HCT116 (cell line): ENCODE measurements at regions not wholly inside any gene's neighbourhood (a gene's known extent, or its start where the extent isn't known, plus 50 kb on each side); places are given as distances from the start of the nearest gene placed in this dataset.

Experiments
- ATAC-seq: fragments of 200-7000 bp; cut with Tn5 transposase; 2 replicates; pipeline ENCODE4 v1.9.1; 2020; ENCODE audit warnings: mild to moderate bottlenecking, moderate library complexity
- BruUV-seq: library from RNA; stranded (reverse); fragments of 400-500 nt; replicated peaks from 2 replicates; lab custom pipeline; 2021; lab: Mats Ljungman, UMichigan
- CTCF ChIA-PET: fragments of 300-600 bp; sonication (Branson Sonifier 250); formaldehyde crosslinking; loops from one replicate; lab custom pipeline; 2021; ENCODE audit warnings: antibody characterized with exemption; lab: Charles Lee
- POLR2A ChIA-PET: fragments of 300-600, 350-600 bp; sonication (Branson Sonifier 250); formaldehyde crosslinking; loops from one replicate; lab custom pipeline; 2021; ENCODE audit warnings: antibody characterized with exemption; lab: Charles Lee
- RAD21 ChIA-PET, 2 experiments: fragments of 300-600 bp; sonication (Branson Sonifier 250); formaldehyde crosslinking; loops; one replicate each; lab custom pipeline; 2023; ENCODE audit warnings: low total read pairs in 2 of 2; ENCODE audit not compliant: uncharacterized antibody in 2 of 2, unreplicated experiment in 2 of 2, low non-redundant PET in 1 of 2; lab: Charles Lee
- DNase-seq: peaks from one replicate; pipeline ENCODE4 v3.0.0-alpha.2; 2010; ENCODE audit warnings: low read depth, low spot score
- H2AFZ ChIP-seq: fragments of 200-600 bp; shearing (Covaris generic), sonication (generic); 2 replicates; pipeline ENCODE4 v1.6.1; 2017; ENCODE audit warnings: low read depth, mixed run types, mixed read lengths, antibody characterized with exemption, low read length; ENCODE audit not compliant: poor library complexity, severe bottlenecking
- H3K27ac ChIP-seq: 2 replicates; pipeline ENCODE4 v1.5.1; 2012; ENCODE audit warnings: low read depth, low read length
- H3K27me3 ChIP-seq: fragments of 200-600 bp; sonication (generic); 2 replicates; pipeline ENCODE4 v1.6.1; 2016; ENCODE audit warnings: mixed run types, low read length, mixed read lengths; ENCODE audit not compliant: insufficient read depth
- H3K36me3 ChIP-seq, 2 experiments: fragments of 200-500 bp in 1 of 2; fragments of 200-600 bp in 1 of 2; sonication (Bioruptor generic) in 1 of 2; sonication (generic) in 1 of 2; 2 replicates each; pipeline versions ENCODE4 v1.5.1 to v1.6.1; 2014 to 2016; ENCODE audit warnings: low read length in 2 of 2, inconsistent platforms in 1 of 2, mixed read lengths in 1 of 2, mixed run types in 1 of 2; ENCODE audit not compliant: insufficient read depth in 2 of 2, control insufficient read depth in 1 of 2
- H3K4me1 ChIP-seq, 2 experiments: fragments of 200-600 bp in 1 of 2; sonication (generic) in 1 of 2; 2 replicates each; pipeline versions ENCODE4 v1.5.1 to v1.6.1; 2012 to 2017; ENCODE audit warnings: low read length in 2 of 2, inconsistent platforms in 1 of 2, mild to moderate bottlenecking in 1 of 2, mixed read lengths in 1 of 2, mixed run types in 1 of 2, moderate library complexity in 1 of 2; ENCODE audit not compliant: insufficient read depth in 2 of 2, control insufficient read depth in 1 of 2
- H3K4me2 ChIP-seq: fragments of 200-600 bp; sonication (generic); 2 replicates; pipeline ENCODE4 v1.6.1; 2017; ENCODE audit warnings: mixed run types, low read length, mixed read lengths
- H3K4me3 ChIP-seq, 2 experiments: fragments of 200-600 bp in 1 of 2; sonication (generic) in 1 of 2; replicated peaks in 1 of 2; 2 replicates each; pipeline ENCODE4 v1.5.1; 2011 to 2016; ENCODE audit warnings: low read length in 2 of 2, control low read depth in 1 of 2, low read depth in 1 of 2, mild to moderate bottlenecking in 1 of 2, mixed read lengths in 1 of 2, mixed run types in 1 of 2
- H3K79me2 ChIP-seq: fragments of 200-600 bp; sonication (generic); 2 replicates; pipeline ENCODE4 v1.6.1; 2017; ENCODE audit warnings: mild to moderate bottlenecking, mixed run types, low read length, moderate library complexity, mixed read lengths; ENCODE audit not compliant: insufficient read depth
- H3K9ac ChIP-seq: fragments of 200-600 bp; sonication (generic); 2 replicates; pipeline ENCODE4 v1.6.1; 2016; ENCODE audit warnings: low read length, mixed read lengths
- H3K9me2 ChIP-seq: fragments of 200-600 bp; sonication (generic), shearing (Covaris generic); 2 replicates; pipeline ENCODE4 v1.6.1; 2017; ENCODE audit warnings: mixed run types, mild to moderate bottlenecking, moderate library complexity; ENCODE audit not compliant: insufficient read depth
- H3K9me3 ChIP-seq, 2 experiments: fragments of 200-500 bp in 1 of 2; fragments of 200-600 bp in 1 of 2; sonication (Bioruptor generic) in 1 of 2; sonication (generic) in 1 of 2; 2 replicates each; pipeline ENCODE4 v1.6.1; 2014 to 2017; ENCODE audit warnings: low read length in 2 of 2, mixed read lengths in 2 of 2, inconsistent platforms in 1 of 2, low read depth in 1 of 2, mild to moderate bottlenecking in 1 of 2, mixed run types in 1 of 2, moderate library complexity in 1 of 2; ENCODE audit not compliant: control insufficient read depth in 1 of 2, insufficient read depth in 1 of 2
- H4K20me1 ChIP-seq: fragments of 200-600 bp; sonication (generic), shearing (Covaris generic); 2 replicates; pipeline ENCODE4 v1.6.1; 2017; ENCODE audit warnings: mixed run types, mild to moderate bottlenecking, moderate library complexity; ENCODE audit not compliant: insufficient read depth
- ATF3 ChIP-seq: IDR thresholded peaks from 2 replicates; pipeline ENCODE4 v1.6.1; 2012
- CBX3 ChIP-seq: IDR thresholded peaks from 2 replicates; pipeline ENCODE4 v1.6.1; 2012; ENCODE audit warnings: low read depth
- CEBPB ChIP-seq: IDR thresholded peaks from 2 replicates; pipeline ENCODE4 v1.6.1; 2012; ENCODE audit warnings: low read depth
- EGR1 ChIP-seq: IDR thresholded peaks from 2 replicates; pipeline ENCODE4 v1.6.1; 2012; ENCODE audit warnings: low read depth
- ELF1 ChIP-seq: IDR thresholded peaks from 2 replicates; pipeline ENCODE4 v1.6.1; 2012; ENCODE audit warnings: low read depth, borderline replicate concordance
- EZH2 ChIP-seq: fragments of 200-600 bp; sonication (generic); IDR thresholded peaks from 2 replicates; pipeline ENCODE4 v1.6.1; 2017; ENCODE audit warnings: antibody characterized with exemption, mixed run types
- POLR2AphosphoS5 ChIP-seq: IDR thresholded peaks from 2 replicates; pipeline ENCODE4 v1.6.1; 2011; ENCODE audit warnings: mild to moderate bottlenecking, low read depth, low read length, moderate library complexity
- RAD21 ChIP-seq: IDR thresholded peaks from 2 replicates; pipeline ENCODE4 v1.6.1; 2012; ENCODE audit warnings: low read depth, mild to moderate bottlenecking
- SP1 ChIP-seq: IDR thresholded peaks from 2 replicates; pipeline ENCODE4 v1.6.1; 2012; ENCODE audit warnings: low read depth
- SRF ChIP-seq: IDR thresholded peaks from 2 replicates; pipeline ENCODE4 v1.6.1; 2012; ENCODE audit warnings: low read depth
- YY1 ChIP-seq: IDR thresholded peaks from 2 replicates; pipeline ENCODE4 v1.6.1; 2011; ENCODE audit warnings: low read length, low read depth, moderate library complexity, mild to moderate bottlenecking; ENCODE audit not compliant: insufficient replicate concordance; ENCODE audit errors: extremely low read depth
- ZBTB33 ChIP-seq: IDR thresholded peaks from 2 replicates; pipeline ENCODE4 v1.6.1; 2011; ENCODE audit warnings: mild to moderate bottlenecking, low read length, moderate library complexity; ENCODE audit not compliant: insufficient replicate concordance; ENCODE audit errors: extremely low read depth
- ZFX ChIP-seq: fragments of 450-650 bp; IDR thresholded peaks from 2 replicates; pipeline ENCODE4 v1.6.1; 2017
- ZNF274 ChIP-seq: fragments of 200-500 bp; sonication (Bioruptor generic); IDR thresholded peaks from 2 replicates; pipeline ENCODE4 v1.6.1; 2014; ENCODE audit warnings: mild to moderate bottlenecking, low read depth, low read length, inconsistent platforms
- intact Hi-C: fragments of 100-400 bp; cut with micrococcal nuclease; formaldehyde crosslinking; loops from 2 replicates; pipeline ENCODE4 v1.10.0; 2022

GRCh38 chr11:79564288-79564925, 123.6 kb upstream of the TENM4 start:
- Histone ChIP-seq H2AFZ (no peak overlapping the region), H3K4me2 (no peak overlapping the region), H3K4me3 (no peak overlapping the region), H3K9ac (no peak overlapping the region), H3K79me2 (no peaks in the 10 kb centered on the region), H3K27ac (no peak overlapping the region), H3K9me3 (no peaks in the 10 kb centered on the region), H3K4me1 (no peaks in the 10 kb centered on the region), H4K20me1 (no peaks in the 10 kb centered on the region), H3K27me3 (no peaks in the 10 kb centered on the region), H3K36me3 (no peaks in the 10 kb centered on the region), H3K9me2 (no peaks in the 10 kb centered on the region)
- no peak for TF ChIP-seq ZBTB33
- TF ChIP-seq CEBPB = no peak
- no peak for TF ChIP-seq SP1
- TF ChIP-seq EGR1 = no peak
- TF ChIP-seq ELF1 = no peak
- intact Hi-C loops = no loop called here
- ChIA-PET POLR2A (no interaction called here), CTCF (no interaction called here), RAD21 (no interaction called here)
- ATAC-seq (no peak), DNase-seq (no peak)
- BruUV-seq = no TSS peak

GRCh38 chr11:79561496-79561895, 120.7 kb upstream of the TENM4 start:
- intact Hi-C loops = no loop called here
- no peaks in the 10 kb centered on the region for H4K20me1 ChIP-seq
- H3K9ac ChIP-seq = no peak overlapping the region
- H3K9me3 ChIP-seq = no peaks in the 10 kb centered on the region
- ChIA-PET CTCF (no interaction called here), POLR2A (no interaction called here), RAD21 (no interaction called here)
- no peak overlapping the region for H3K4me2 ChIP-seq
- H3K9me2 ChIP-seq = no peaks in the 10 kb centered on the region
- H3K36me3 ChIP-seq = no peaks in the 10 kb centered on the region
- H3K27ac ChIP-seq = no peak overlapping the region
- no peak overlapping the region for H2AFZ ChIP-seq
- H3K27me3 ChIP-seq = no peaks in the 10 kb centered on the region
- ATAC-seq = no peak
- no TSS peak for BruUV-seq
- TF ChIP-seq CEBPB (no peak), CBX3 (no peak), ATF3 (no peak), YY1 (no peak), SP1 (no peak), EZH2 (no peak), ZNF274 (no peak), RAD21 (no peak), SRF (no peak), POLR2AphosphoS5 (no peak), ZFX (no peak)
- no peak overlapping the region for H3K4me3 ChIP-seq
- no peaks in the 10 kb centered on the region for H3K4me1 ChIP-seq
- no peak for DNase-seq
- no peaks in the 10 kb centered on the region for H3K79me2 ChIP-seq
